ENCODE measurements at regions not wholly inside any gene's neighbourhood (a gene's known extent, or its start where the extent isn't known, plus 50 kb on each side); places are given as distances from the start of the nearest gene placed in this dataset.

DNA sequence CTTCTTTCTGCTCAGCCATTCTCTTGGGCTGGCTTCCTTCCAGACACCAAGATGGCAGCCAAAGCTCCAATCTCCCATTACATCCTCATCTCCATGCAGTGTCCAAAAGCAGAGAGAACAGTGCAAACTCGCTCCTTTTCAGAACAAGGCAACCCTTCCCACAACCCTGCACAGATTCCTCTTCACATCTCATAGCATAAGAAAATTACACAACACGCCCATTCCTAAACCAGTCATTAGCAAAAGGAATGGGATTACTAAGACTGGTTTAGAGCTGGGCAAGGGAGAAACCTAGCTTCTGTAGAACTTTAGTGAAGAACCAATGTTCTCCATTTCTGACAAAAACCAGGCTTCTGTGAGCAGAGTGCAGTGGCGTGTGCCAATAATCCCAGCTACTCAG is 51.5 kb upstream of the CTNNA1 start:
- TF ChIP-seq CTCF (IDR thresholded peaks at IDR 0.05; ENCODE audit: poor library complexity, severe bottlenecking) (no peak), EP300 (conservative IDR thresholded peaks at IDR 0.05; ENCODE audit: poor library complexity, severe bottlenecking) (no peak), POLR2AphosphoS5 (IDR thresholded peaks at IDR 0.05) (no peak), TAF1 (IDR thresholded peaks at IDR 0.05; ENCODE audit: low read depth) (no peak), EZH2 (IDR thresholded peaks at IDR 0.05; ENCODE audit: borderline replicate concordance, insufficient read depth, low read length, poor library complexity, severe bottlenecking) (no peak), RAD21 (conservative IDR thresholded peaks at IDR 0.05) (no peak), SMC3 (conservative IDR thresholded peaks at IDR 0.05; ENCODE audit: poor library complexity) (no peak)
- TF ChIP-seq, protein P1, sequence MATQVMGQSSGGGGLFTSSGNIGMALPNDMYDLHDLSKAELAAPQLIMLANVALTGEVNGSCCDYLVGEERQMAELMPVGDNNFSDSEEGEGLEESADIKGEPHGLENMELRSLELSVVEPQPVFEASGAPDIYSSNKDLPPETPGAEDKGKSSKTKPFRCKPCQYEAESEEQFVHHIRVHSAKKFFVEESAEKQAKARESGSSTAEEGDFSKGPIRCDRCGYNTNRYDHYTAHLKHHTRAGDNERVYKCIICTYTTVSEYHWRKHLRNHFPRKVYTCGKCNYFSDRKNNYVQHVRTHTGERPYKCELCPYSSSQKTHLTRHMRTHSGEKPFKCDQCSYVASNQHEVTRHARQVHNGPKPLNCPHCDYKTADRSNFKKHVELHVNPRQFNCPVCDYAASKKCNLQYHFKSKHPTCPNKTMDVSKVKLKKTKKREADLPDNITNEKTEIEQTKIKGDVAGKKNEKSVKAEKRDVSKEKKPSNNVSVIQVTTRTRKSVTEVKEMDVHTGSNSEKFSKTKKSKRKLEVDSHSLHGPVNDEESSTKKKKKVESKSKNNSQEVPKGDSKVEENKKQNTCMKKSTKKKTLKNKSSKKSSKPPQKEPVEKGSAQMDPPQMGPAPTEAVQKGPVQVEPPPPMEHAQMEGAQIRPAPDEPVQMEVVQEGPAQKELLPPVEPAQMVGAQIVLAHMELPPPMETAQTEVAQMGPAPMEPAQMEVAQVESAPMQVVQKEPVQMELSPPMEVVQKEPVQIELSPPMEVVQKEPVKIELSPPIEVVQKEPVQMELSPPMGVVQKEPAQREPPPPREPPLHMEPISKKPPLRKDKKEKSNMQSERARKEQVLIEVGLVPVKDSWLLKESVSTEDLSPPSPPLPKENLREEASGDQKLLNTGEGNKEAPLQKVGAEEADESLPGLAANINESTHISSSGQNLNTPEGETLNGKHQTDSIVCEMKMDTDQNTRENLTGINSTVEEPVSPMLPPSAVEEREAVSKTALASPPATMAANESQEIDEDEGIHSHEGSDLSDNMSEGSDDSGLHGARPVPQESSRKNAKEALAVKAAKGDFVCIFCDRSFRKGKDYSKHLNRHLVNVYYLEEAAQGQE (IDR thresholded peaks at IDR 0.05; ENCODE audit: borderline replicate concordance), result no peak

All from neural cell (in vitro differentiated cells).